ENCODE measurements at regions not wholly inside any gene's neighbourhood (a gene's known extent, or its start where the extent isn't known, plus 50 kb on each side); places are given as distances from the start of the nearest gene placed in this dataset.
"Not testable (repeated sequence)": the region's sequence is repeated elsewhere in the genome, so short reads cannot be mapped to it uniquely, and the experiment has no call there.

GRCh38 chr14:19052977-19053376 is 85.7 kb downstream of the POTEM start:
- not testable (repeated sequence) for TF ChIP-seq CTCF (IDR thresholded peaks at IDR 0.05; ENCODE audit: low read depth, low read length); POLR2A (IDR thresholded peaks at IDR 0.05; ENCODE audit: extremely low read depth, insufficient read length)
